ENCODE measurements at regions not wholly inside any gene's neighbourhood (a gene's known extent, or its start where the extent isn't known, plus 50 kb on each side); places are given as distances from the start of the nearest gene placed in this dataset.

DNA sequence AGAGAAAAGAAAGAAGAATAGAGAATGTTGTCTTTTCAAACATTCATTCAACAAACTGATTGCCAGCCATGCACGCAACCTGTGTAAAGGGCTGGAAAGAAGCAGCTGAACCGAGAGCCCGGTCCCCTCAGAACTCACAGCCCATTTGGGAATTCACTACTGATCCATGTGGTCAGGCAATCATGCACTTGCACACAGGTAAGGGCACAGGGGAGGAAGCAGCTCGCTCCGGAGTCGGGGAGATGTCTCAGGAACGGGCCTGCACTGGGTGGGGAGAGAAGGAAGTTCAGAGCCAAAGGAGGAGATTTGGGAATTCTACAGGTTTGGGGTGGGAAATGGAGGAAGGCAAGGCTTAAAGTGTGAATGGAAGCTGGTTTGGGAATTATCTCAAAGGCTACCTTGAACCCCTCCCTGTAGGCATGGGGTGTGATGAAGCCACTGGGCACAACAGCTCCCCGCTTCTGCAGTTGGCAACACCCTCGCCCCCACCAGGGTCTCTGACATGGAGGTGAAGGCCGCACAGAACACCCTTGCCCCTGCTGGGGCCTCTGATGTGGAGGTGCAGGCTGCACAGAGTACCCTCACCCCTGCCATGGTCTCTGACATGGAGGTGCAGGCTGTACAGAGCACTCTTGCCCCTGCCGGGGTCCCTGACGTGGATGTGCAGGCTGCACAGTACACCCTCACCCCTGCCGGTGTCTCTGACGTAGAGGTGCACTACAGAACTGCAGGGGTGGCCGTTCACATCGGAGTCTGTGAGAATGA, 194.4 kb upstream of the RNF32 start:
- Histone ChIP-seq H2AFZ (no peak overlapping the region), H3K4me3 (no peak overlapping the region), H3K79me2 (no peaks in the 10 kb centered on the region), H3K9me3 (ENCODE audit: low read depth) (no peaks in the 10 kb centered on the region), H3K36me3 (replicated peaks; ENCODE audit: insufficient read depth, low read depth) (no peaks in the 10 kb centered on the region), H3K4me1 (ENCODE audit: insufficient read depth) (no peaks in the 10 kb centered on the region), H3K4me2 (no peak overlapping the region), H3K27ac (no peak overlapping the region), H4K20me1 (ENCODE audit: insufficient read depth, poor library complexity, severe bottlenecking) (no peaks in the 10 kb centered on the region), H3K27me3 (no peaks in the 10 kb centered on the region), H3K9me2 (replicated peaks; ENCODE audit: insufficient read depth) (no peaks in the 10 kb centered on the region)
- 88% methylated on average over 16 of the region's 16 CpGs for WGBS (ENCODE audit: low lambda C conversion rate, missing lambda C conversion rate)
- TF ChIP-seq EZH2 (IDR thresholded peaks at IDR 0.05; ENCODE audit: borderline replicate concordance): no peak
- TF ChIP-seq, protein P1, sequence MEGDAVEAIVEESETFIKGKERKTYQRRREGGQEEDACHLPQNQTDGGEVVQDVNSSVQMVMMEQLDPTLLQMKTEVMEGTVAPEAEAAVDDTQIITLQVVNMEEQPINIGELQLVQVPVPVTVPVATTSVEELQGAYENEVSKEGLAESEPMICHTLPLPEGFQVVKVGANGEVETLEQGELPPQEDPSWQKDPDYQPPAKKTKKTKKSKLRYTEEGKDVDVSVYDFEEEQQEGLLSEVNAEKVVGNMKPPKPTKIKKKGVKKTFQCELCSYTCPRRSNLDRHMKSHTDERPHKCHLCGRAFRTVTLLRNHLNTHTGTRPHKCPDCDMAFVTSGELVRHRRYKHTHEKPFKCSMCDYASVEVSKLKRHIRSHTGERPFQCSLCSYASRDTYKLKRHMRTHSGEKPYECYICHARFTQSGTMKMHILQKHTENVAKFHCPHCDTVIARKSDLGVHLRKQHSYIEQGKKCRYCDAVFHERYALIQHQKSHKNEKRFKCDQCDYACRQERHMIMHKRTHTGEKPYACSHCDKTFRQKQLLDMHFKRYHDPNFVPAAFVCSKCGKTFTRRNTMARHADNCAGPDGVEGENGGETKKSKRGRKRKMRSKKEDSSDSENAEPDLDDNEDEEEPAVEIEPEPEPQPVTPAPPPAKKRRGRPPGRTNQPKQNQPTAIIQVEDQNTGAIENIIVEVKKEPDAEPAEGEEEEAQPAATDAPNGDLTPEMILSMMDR (IDR thresholded peaks at IDR 0.05; ENCODE audit: poor library complexity): no peak
- no peak for TF ChIP-seq EZH2phosphoT487 (IDR thresholded peaks at IDR 0.05; ENCODE audit: low read depth, severe bottlenecking, unreplicated experiment)
- no peak for DNase-seq (ENCODE audit: low spot score)

DNA sequence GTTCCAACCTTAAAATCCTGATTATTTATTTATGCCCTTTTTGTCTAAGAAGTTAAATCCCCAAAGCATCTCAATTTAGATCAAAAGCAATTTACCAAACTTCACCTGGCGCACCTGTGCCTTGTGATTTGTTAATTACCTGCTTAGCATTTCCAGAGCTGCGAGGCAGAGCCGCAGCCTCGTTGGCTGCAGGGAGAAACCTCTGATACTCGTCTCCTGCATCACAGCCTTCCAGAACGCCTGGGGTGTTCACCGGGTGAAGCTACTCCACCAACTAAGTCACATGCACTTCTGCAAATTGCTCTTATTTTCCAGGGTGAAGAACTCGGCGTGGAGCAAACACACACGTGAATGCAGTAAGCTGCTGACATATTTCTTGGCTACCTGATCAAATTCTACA, 198.1 kb upstream of the RNF32 start:
- no peaks in the 10 kb centered on the region for H3K36me3 ChIP-seq (replicated peaks; ENCODE audit: insufficient read depth, low read depth)

GRCh38 chr7:156440456-156440855, 200.1 kb upstream of the RNF32 start:
- WGBS (ENCODE audit: low lambda C conversion rate, missing lambda C conversion rate): 94% methylated on average over 9 of the region's 13 CpGs
- Histone ChIP-seq H4K20me1 (ENCODE audit: insufficient read depth, poor library complexity, severe bottlenecking) (no peaks in the 10 kb centered on the region), H3K4me2 (no peak overlapping the region), H3K36me3 (replicated peaks; ENCODE audit: insufficient read depth, low read depth) (no peaks in the 10 kb centered on the region), H3K9me2 (replicated peaks; ENCODE audit: insufficient read depth) (no peaks in the 10 kb centered on the region), H3K27ac (no peak overlapping the region), H3K79me2 (no peaks in the 10 kb centered on the region), H3K9me3 (ENCODE audit: low read depth) (no peaks in the 10 kb centered on the region), H3K4me1 (ENCODE audit: insufficient read depth) (no peaks in the 10 kb centered on the region), H2AFZ (no peak overlapping the region), H3K4me3 (no peak overlapping the region), H3K27me3 (no peaks in the 10 kb centered on the region)
- TF ChIP-seq, protein P1 (IDR thresholded peaks at IDR 0.05; ENCODE audit: poor library complexity): no peak
- TF ChIP-seq EZH2 (IDR thresholded peaks at IDR 0.05; ENCODE audit: borderline replicate concordance): no peak
- TF ChIP-seq EZH2phosphoT487 (IDR thresholded peaks at IDR 0.05; ENCODE audit: low read depth, severe bottlenecking, unreplicated experiment): no peak
- DNase-seq (ENCODE audit: low spot score): no peak

More for the DNA sequence above, 198.1 kb upstream of the RNF32 start:
- TF ChIP-seq EZH2 (IDR thresholded peaks at IDR 0.05; ENCODE audit: borderline replicate concordance) (no peak), EZH2phosphoT487 (IDR thresholded peaks at IDR 0.05; ENCODE audit: low read depth, severe bottlenecking, unreplicated experiment) (no peak)
- TF ChIP-seq, protein P1 (IDR thresholded peaks at IDR 0.05; ENCODE audit: poor library complexity): no peak
- 56% methylated on average over 10 of the region's 10 CpGs for WGBS (ENCODE audit: low lambda C conversion rate, missing lambda C conversion rate)
- no peak for DNase-seq (ENCODE audit: low spot score)
- Histone ChIP-seq H3K4me2 (no peak overlapping the region), H3K4me1 (ENCODE audit: insufficient read depth) (no peaks in the 10 kb centered on the region), H4K20me1 (ENCODE audit: insufficient read depth, poor library complexity, severe bottlenecking) (no peaks in the 10 kb centered on the region), H3K4me3 (no peak overlapping the region), H3K9me2 (replicated peaks; ENCODE audit: insufficient read depth) (no peaks in the 10 kb centered on the region), H3K27ac (no peak overlapping the region), H2AFZ (no peak overlapping the region), H3K9me3 (ENCODE audit: low read depth) (no peaks in the 10 kb centered on the region), H3K79me2 (no peaks in the 10 kb centered on the region), H3K27me3 (no peaks in the 10 kb centered on the region)

Data from hepatocyte (in vitro differentiated cells).